ENCODE measurements at regions not wholly inside any gene's neighbourhood (a gene's known extent, or its start where the extent isn't known, plus 50 kb on each side); places are given as distances from the start of the nearest gene placed in this dataset.

- H4K20me1 ChIP-seq (ENCODE audit: insufficient read depth, low read length), result no peaks in the 10 kb centered on the region
- no peak overlapping the region for H3K9ac ChIP-seq (ENCODE audit: insufficient read depth, low read depth, low read length)
- DNase-seq (ENCODE audit: low spot score), result no peak
- H3K27ac ChIP-seq (ENCODE audit: extremely low read length, insufficient read depth, low read length), result no peak overlapping the region
- no peak for ATAC-seq
- H3K4me2 ChIP-seq (ENCODE audit: low read depth, low read length), result no peak overlapping the region
- TF ChIP-seq ZBTB7A (CRISPR knock-in tag; IDR thresholded peaks at IDR 0.05) (no peak), ZNF432 (CRISPR knock-in tag; IDR thresholded peaks at IDR 0.05; ENCODE audit: borderline replicate concordance) (no peak), ZNF790 (CRISPR knock-in tag; IDR thresholded peaks at IDR 0.05; ENCODE audit: borderline replicate concordance) (no peak), ZNF350 (CRISPR knock-in tag; IDR thresholded peaks at IDR 0.05; ENCODE audit: borderline replicate concordance, low read depth) (no peak), ZMYM3 (CRISPR knock-in tag; IDR thresholded peaks at IDR 0.05) (no peak), ZSCAN21 (CRISPR knock-in tag; IDR thresholded peaks at IDR 0.05; ENCODE audit: borderline replicate concordance) (no peak), BRCA1 (CRISPR knock-in tag; IDR thresholded peaks at IDR 0.05) (no peak), KAT7 (CRISPR knock-in tag; IDR thresholded peaks at IDR 0.05; ENCODE audit: borderline replicate concordance) (no peak), FOXP4 (CRISPR knock-in tag; IDR thresholded peaks at IDR 0.05) (no peak)
- H3K27me3 ChIP-seq (ENCODE audit: control insufficient read depth in 1 of 2, insufficient read depth in 2 of 2, low read length in 2 of 2), result no peaks in the 10 kb centered on the region
- H3K9me3 ChIP-seq (ENCODE audit: low read length), result peaks cover 13% of the 10 kb centered on the region; the same call in 1 of the 2 replicates
- POLR2A ChIA-PET, result no interaction called here
- no peak for FAIRE-seq
- in situ Hi-C loops (cut with HindIII; ENCODE audit: extremely low pct_ligation_motif_present, low pct_unique_long_range_greater_than_20kb) (no loop called here), intact Hi-C loops (cut with micrococcal nuclease; ENCODE audit: unreplicated experiment) (no loop called here)
- H3K4me3 ChIP-seq (replicated peaks in 1 of 3; ENCODE audit: insufficient read depth in 1 of 3, low read depth in 2 of 3, low read length in 3 of 3), result no peak overlapping the region
- H2AFZ ChIP-seq (ENCODE audit: low read length), result no peak overlapping the region
- H3K36me3 ChIP-seq (replicated peaks in 1 of 2; ENCODE audit: control insufficient read depth in 1 of 2, insufficient read depth in 2 of 2, low read length in 2 of 2), result no peaks in the 10 kb centered on the region
- H3K79me2 ChIP-seq (ENCODE audit: insufficient read depth, low read length), result no peaks in the 10 kb centered on the region
- CTCF ChIA-PET (ENCODE audit: low intra/inter-chr PET ratio, low total read pairs), result no interaction called here
- H3K4me1 ChIP-seq (ENCODE audit: insufficient read depth, low read length), result no peaks in the 10 kb centered on the region
- BruUV-seq (replicated peaks), result no TSS peak
- WGBS (ENCODE audit: low lambda C conversion rate), result 6% methylated on average over 1 of the region's 1 CpG
These were observed 394.9 kb downstream of the BCL11B start for GRCh38 chr14:98877065-98877464.

All from HepG2 (cell line).